Effector memory CD8-positive, alpha-beta T cell (primary cell): ENCODE measurements at regions not wholly inside any gene's neighbourhood (a gene's known extent, or its start where the extent isn't known, plus 50 kb on each side); places are given as distances from the start of the nearest gene placed in this dataset.
"Not testable (repeated sequence)": the region's sequence is repeated elsewhere in the genome, so short reads cannot be mapped to it uniquely, and the experiment has no call there.

Source experiments
- ATAC-seq: fragments of 150-1000 bp; cut with Tn5 transposase; replicated peaks from 2 replicates; pipeline ENCODE4 v1.10.0; 2021; ENCODE audit warnings: mild to moderate bottlenecking, moderate library complexity
- DNase-seq, 3 experiments: peaks; one replicate each; pipeline ENCODE4 v3.0.0; 2021
- H3K27ac Mint-ChIP-seq, 2 donors: one replicate each; pipeline ENCODE4 v1.8.0; 2022; ENCODE audit warnings: mild to moderate bottlenecking in 2 of 2, mixed read lengths in 2 of 2, moderate library complexity in 2 of 2
- H3K27me3 Mint-ChIP-seq, 2 donors: one replicate each; pipeline ENCODE4 v1.8.0; 2022; ENCODE audit warnings: mixed read lengths in 2 of 2
- H3K36me3 Mint-ChIP-seq: one replicate; pipeline ENCODE4 v1.8.0; 2022; ENCODE audit warnings: mild to moderate bottlenecking, moderate library complexity, mixed read lengths; ENCODE audit not compliant: insufficient read depth
- H3K4me1 Mint-ChIP-seq, 2 donors: one replicate each; pipeline ENCODE4 v1.8.0; 2022; ENCODE audit warnings: low read depth in 2 of 2, mixed read lengths in 2 of 2
- H3K4me3 Mint-ChIP-seq, 2 donors: one replicate each; pipeline ENCODE4 v1.8.0; 2022; ENCODE audit warnings: mild to moderate bottlenecking in 2 of 2, mixed read lengths in 2 of 2, moderate library complexity in 2 of 2
- H3K9me3 Mint-ChIP-seq, 2 donors: one replicate each; pipeline ENCODE4 v1.8.0; 2022; ENCODE audit warnings: mixed read lengths in 2 of 2

GRCh38 chr21:5242732-5243131, 5278.7 kb upstream of the TPTE start:
- not testable (repeated sequence) for H3K4me1 Mint-ChIP-seq, ATAC-seq, H3K27me3 Mint-ChIP-seq, H3K36me3 Mint-ChIP-seq, H3K27ac Mint-ChIP-seq, DNase-seq, H3K4me3 Mint-ChIP-seq
- peaks cover 35 to 53% of the 10 kb centered on the region in 2 donors for H3K9me3 Mint-ChIP-seq

- H3K27me3 Mint-ChIP-seq, H3K36me3 Mint-ChIP-seq, H3K4me1 Mint-ChIP-seq, H3K4me3 Mint-ChIP-seq, DNase-seq, H3K27ac Mint-ChIP-seq, ATAC-seq: not testable (repeated sequence)
- H3K9me3 Mint-ChIP-seq, result peaks cover 34 to 52% of the 10 kb centered on the region in 2 donors
Measured at GRCh38 chr21:5243257-5243656, 5278.1 kb upstream of the TPTE start.

- not testable (repeated sequence) for H3K36me3 Mint-ChIP-seq, H3K4me3 Mint-ChIP-seq, DNase-seq, ATAC-seq, H3K27ac Mint-ChIP-seq, H3K4me1 Mint-ChIP-seq, H3K27me3 Mint-ChIP-seq
- H3K9me3 Mint-ChIP-seq, result peaks cover 33 to 49% of the 10 kb centered on the region in 2 donors
Measured at GRCh38 chr21:5243715-5244375, 5277.5 kb upstream of the TPTE start.

- not testable (repeated sequence) for H3K4me1 Mint-ChIP-seq, ATAC-seq, H3K27ac Mint-ChIP-seq, H3K27me3 Mint-ChIP-seq, H3K4me3 Mint-ChIP-seq, H3K36me3 Mint-ChIP-seq, DNase-seq
- H3K9me3 Mint-ChIP-seq, result peaks cover 32 to 45% of the 10 kb centered on the region in 2 donors
Measured at GRCh38 chr21:5244376-5244718, 5277.0 kb upstream of the TPTE start.

- not testable (repeated sequence) for H3K36me3 Mint-ChIP-seq, H3K27ac Mint-ChIP-seq, H3K4me1 Mint-ChIP-seq, ATAC-seq, DNase-seq, H3K27me3 Mint-ChIP-seq, H3K4me3 Mint-ChIP-seq
- peaks cover 31 to 40% of the 10 kb centered on the region in 2 donors for H3K9me3 Mint-ChIP-seq
Measured at GRCh38 chr21:5244954-5245353, 5276.4 kb upstream of the TPTE start.

GRCh38 chr21:5246416-5246815, 5275.0 kb upstream of the TPTE start:
- H3K4me1 Mint-ChIP-seq, H3K27ac Mint-ChIP-seq, H3K4me3 Mint-ChIP-seq, H3K36me3 Mint-ChIP-seq, H3K27me3 Mint-ChIP-seq, DNase-seq, ATAC-seq: not testable (repeated sequence)
- peaks cover 35 to 42% of the 10 kb centered on the region in 2 donors for H3K9me3 Mint-ChIP-seq

- H3K4me1 Mint-ChIP-seq, H3K4me3 Mint-ChIP-seq, ATAC-seq, DNase-seq, H3K36me3 Mint-ChIP-seq, H3K27me3 Mint-ChIP-seq, H3K27ac Mint-ChIP-seq: not testable (repeated sequence)
- peaks cover 36 to 37% of the 10 kb centered on the region in 2 donors for H3K9me3 Mint-ChIP-seq
Measured at GRCh38 chr21:5247399-5247798, 5274.0 kb upstream of the TPTE start.

GRCh38 chr21:5250128-5250527, 5271.3 kb upstream of the TPTE start:
- not testable (repeated sequence) for ATAC-seq, H3K27ac Mint-ChIP-seq, DNase-seq, H3K4me1 Mint-ChIP-seq, H3K27me3 Mint-ChIP-seq, H3K36me3 Mint-ChIP-seq, H3K4me3 Mint-ChIP-seq
- peaks cover 27% of the 10 kb centered on the region in 2 donors for H3K9me3 Mint-ChIP-seq

- peaks cover 25% of the 10 kb centered on the region in 2 donors for H3K9me3 Mint-ChIP-seq
- not testable (repeated sequence) for DNase-seq, H3K4me1 Mint-ChIP-seq, H3K36me3 Mint-ChIP-seq, ATAC-seq, H3K4me3 Mint-ChIP-seq, H3K27ac Mint-ChIP-seq, H3K27me3 Mint-ChIP-seq
Measured at GRCh38 chr21:5251162-5251561, 5270.2 kb upstream of the TPTE start.

- not testable (repeated sequence) for H3K4me3 Mint-ChIP-seq, H3K27ac Mint-ChIP-seq, H3K27me3 Mint-ChIP-seq, DNase-seq, H3K4me1 Mint-ChIP-seq, H3K36me3 Mint-ChIP-seq, ATAC-seq
- H3K9me3 Mint-ChIP-seq, result peaks cover 18 to 19% of the 10 kb centered on the region in 2 donors
Measured at GRCh38 chr21:5251866-5252265, 5269.5 kb upstream of the TPTE start.
